Thoracic aorta (tissue), 2 donors: ENCODE measurements at regions not wholly inside any gene's neighbourhood (a gene's known extent, or its start where the extent isn't known, plus 50 kb on each side); places are given as distances from the start of the nearest gene placed in this dataset.

Experiments
- ATAC-seq: fragments of 150-250 bp; one replicate; pipeline ENCODE4 v1.8.0; 2017; ENCODE audit warnings: low read depth; ENCODE audit not compliant: insufficient number of reproducible peaks, low FRiP score
- DNase-seq: peaks from one replicate; pipeline ENCODE4 v3.0.0-alpha.2; 2020; ENCODE audit warnings: low spot score
- H3K27ac ChIP-seq, 2 donors: fragments of 200-600 bp; sonication (generic); 1 replicate in 1 of 2; 2 replicates in 1 of 2; pipeline ENCODE4 v1.5.1; 2016; ENCODE audit warnings: mild to moderate bottlenecking in 2 of 2, moderate library complexity in 2 of 2
- H3K27me3 ChIP-seq: fragments of 200-600 bp; sonication (generic); replicated peaks from 2 replicates; pipeline ENCODE4 v1.6.0; 2016; ENCODE audit warnings: mild to moderate bottlenecking; ENCODE audit not compliant: insufficient read depth
- H3K36me3 ChIP-seq: fragments of 200-600 bp; sonication (generic); one replicate; pipeline ENCODE4 v1.5.1; 2016
- H3K4me1 ChIP-seq, 2 donors: fragments of 200-600 bp; sonication (generic); 1 replicate in 1 of 2; 2 replicates in 1 of 2; pipeline versions ENCODE4 v1.5.1 to v1.6.0; 2016; ENCODE audit warnings: low read depth in 2 of 2, mild to moderate bottlenecking in 1 of 2; ENCODE audit not compliant: control insufficient read depth in 1 of 2
- H3K4me3 ChIP-seq: fragments of 200-600 bp; sonication (generic); 2 replicates; pipeline ENCODE4 v1.5.1; 2016; ENCODE audit warnings: mild to moderate bottlenecking
- H3K9me3 ChIP-seq: fragments of 200-600 bp; sonication (generic); 2 replicates; pipeline ENCODE4 v1.5.1; 2016
- TF ChIP-seq, protein P1 (sequence below): fragments of 200-600 bp; sonication (generic); IDR thresholded peaks from one replicate; pipeline ENCODE4 v1.5.1; 2019; ENCODE audit warnings: antibody characterized with exemption

GRCh38 chr2:236951830-236952475 lies 133.7 kb upstream of the COPS8 start:
- H3K36me3 ChIP-seq: no peaks in the 10 kb centered on the region
- DNase-seq (no peak), ATAC-seq (no peak)
- no peaks in the 10 kb centered on the region for H3K9me3 ChIP-seq
- H3K27me3 ChIP-seq: no peaks in the 10 kb centered on the region
- no peaks in the 10 kb centered on the region for H3K4me1 ChIP-seq
- TF ChIP-seq, protein P1, sequence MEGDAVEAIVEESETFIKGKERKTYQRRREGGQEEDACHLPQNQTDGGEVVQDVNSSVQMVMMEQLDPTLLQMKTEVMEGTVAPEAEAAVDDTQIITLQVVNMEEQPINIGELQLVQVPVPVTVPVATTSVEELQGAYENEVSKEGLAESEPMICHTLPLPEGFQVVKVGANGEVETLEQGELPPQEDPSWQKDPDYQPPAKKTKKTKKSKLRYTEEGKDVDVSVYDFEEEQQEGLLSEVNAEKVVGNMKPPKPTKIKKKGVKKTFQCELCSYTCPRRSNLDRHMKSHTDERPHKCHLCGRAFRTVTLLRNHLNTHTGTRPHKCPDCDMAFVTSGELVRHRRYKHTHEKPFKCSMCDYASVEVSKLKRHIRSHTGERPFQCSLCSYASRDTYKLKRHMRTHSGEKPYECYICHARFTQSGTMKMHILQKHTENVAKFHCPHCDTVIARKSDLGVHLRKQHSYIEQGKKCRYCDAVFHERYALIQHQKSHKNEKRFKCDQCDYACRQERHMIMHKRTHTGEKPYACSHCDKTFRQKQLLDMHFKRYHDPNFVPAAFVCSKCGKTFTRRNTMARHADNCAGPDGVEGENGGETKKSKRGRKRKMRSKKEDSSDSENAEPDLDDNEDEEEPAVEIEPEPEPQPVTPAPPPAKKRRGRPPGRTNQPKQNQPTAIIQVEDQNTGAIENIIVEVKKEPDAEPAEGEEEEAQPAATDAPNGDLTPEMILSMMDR: no peak
- no peak overlapping the region for H3K27ac ChIP-seq
- no peak overlapping the region for H3K4me3 ChIP-seq

DNA sequence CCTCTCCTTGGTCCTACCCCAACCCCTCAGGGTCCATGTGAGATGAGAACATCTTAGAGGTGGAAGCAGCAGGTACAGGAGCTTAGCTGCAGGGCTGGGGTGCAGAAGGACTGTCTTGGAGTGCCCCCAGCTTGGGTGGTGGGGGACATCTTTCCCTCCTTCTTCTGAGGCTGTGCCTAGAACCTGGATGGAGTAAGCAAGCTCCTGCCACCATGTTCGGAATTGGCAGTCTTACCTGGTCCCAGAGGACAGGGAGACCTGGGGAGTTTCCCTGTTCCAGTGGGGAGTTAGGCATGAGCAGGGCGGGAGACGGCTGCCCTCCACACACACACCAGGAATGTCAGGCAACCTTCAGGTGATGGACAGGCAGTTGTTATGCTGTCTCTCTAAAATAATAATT lies 131.0 kb upstream of the COPS8 start:
- no peaks in the 10 kb centered on the region for H3K36me3 ChIP-seq
- H3K4me1 ChIP-seq: peaks cover 0 to 7% of the 10 kb centered on the region in 2 donors
- TF ChIP-seq, protein P1: no peak
- no peak overlapping the region for H3K27ac ChIP-seq
- H3K27me3 ChIP-seq: no peaks in the 10 kb centered on the region
- DNase-seq: no peak
- H3K4me3 ChIP-seq: no peak overlapping the region
- no peak for ATAC-seq
- no peaks in the 10 kb centered on the region for H3K9me3 ChIP-seq

DNA sequence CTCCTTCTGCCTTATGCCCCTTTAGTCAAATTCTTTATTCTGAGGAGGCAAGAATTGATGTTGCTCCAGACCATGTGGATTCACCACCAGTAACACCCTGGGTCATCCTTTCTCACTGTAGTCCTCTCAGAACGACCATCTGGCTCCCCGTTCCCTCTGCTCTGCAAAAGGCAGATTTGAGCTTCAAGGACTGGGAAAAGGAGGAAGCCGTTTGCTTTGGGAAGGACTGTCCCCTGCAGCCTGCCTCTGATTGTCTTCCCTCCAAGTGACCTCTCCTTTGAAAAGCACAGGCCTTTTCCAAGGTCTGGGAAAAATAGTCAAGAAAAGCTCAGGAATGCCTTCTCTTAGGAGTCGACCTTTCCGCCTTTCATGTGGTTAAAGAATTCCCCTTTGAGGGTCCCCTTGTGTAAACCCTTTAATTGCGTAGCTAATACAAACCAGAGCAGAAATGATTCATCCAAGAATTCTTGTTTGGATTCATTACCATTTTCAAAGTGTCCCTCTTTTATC lies 130.1 kb upstream of the COPS8 start:
- ATAC-seq: no peak

GRCh38 chr2:236956031-236956618 lies 129.6 kb upstream of the COPS8 start:
- peaks cover 0 to 7% of the 10 kb centered on the region in 2 donors for H3K4me1 ChIP-seq
- DNase-seq: no peak
- no peaks in the 10 kb centered on the region for H3K27me3 ChIP-seq
- no peak overlapping the region for H3K4me3 ChIP-seq
- no peaks in the 10 kb centered on the region for H3K36me3 ChIP-seq
- TF ChIP-seq, protein P1: no peak
- ATAC-seq: no peak
- no peaks in the 10 kb centered on the region for H3K9me3 ChIP-seq
- H3K27ac ChIP-seq: no peak overlapping the region

More for the DNA sequence above, 130.1 kb upstream of the COPS8 start:
- Histone ChIP-seq H3K36me3 (no peaks in the 10 kb centered on the region), H3K27ac (no peak overlapping the region), H3K4me3 (no peak overlapping the region), H3K9me3 (no peaks in the 10 kb centered on the region), H3K27me3 (no peaks in the 10 kb centered on the region), H3K4me1 (peaks cover 0 to 7% of the 10 kb centered on the region in 2 donors)
- TF ChIP-seq, protein P1: no peak
- DNase-seq: no peak

DNA sequence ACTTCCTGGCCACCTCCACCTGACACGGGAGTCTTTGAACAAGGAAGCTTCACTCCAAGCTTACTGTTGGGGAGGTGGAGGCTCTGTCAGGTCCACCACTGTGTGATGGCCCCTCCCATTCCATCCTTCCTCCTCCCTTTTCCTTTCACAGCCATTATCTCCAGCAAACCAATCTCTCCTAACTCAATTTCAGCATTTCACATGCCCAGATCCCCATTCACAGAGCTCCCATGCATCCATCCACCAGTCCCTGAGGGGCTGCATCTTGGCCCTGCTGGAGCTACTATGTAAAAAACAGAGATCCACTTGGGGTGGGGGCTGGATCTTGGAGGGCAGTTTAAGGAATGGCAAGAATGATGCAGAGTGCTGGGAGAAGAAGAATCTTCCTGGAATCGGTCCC lies 129.0 kb upstream of the COPS8 start:
- ATAC-seq (no peak), DNase-seq (no peak)
- TF ChIP-seq, protein P1: no peak
- Histone ChIP-seq H3K9me3 (no peaks in the 10 kb centered on the region), H3K4me3 (no peak overlapping the region), H3K4me1 (peaks cover 0 to 7% of the 10 kb centered on the region in 2 donors), H3K36me3 (no peaks in the 10 kb centered on the region), H3K27ac (no peak overlapping the region), H3K27me3 (no peaks in the 10 kb centered on the region)
